NCI-H2227 treated with DMSO at 0.1 percent for 48 hours (cell line): ENCODE measurements at regions not wholly inside any gene's neighbourhood (a gene's known extent, or its start where the extent isn't known, plus 50 kb on each side); places are given as distances from the start of the nearest gene placed in this dataset.
"Not testable (repeated sequence)": the region's sequence is repeated elsewhere in the genome, so short reads cannot be mapped to it uniquely, and the experiment has no call there.

Experiments used
- DNase-seq: peaks from one replicate; lab custom pipeline; 2025; lab: John Stamatoyannopoulos, UW

DNA sequence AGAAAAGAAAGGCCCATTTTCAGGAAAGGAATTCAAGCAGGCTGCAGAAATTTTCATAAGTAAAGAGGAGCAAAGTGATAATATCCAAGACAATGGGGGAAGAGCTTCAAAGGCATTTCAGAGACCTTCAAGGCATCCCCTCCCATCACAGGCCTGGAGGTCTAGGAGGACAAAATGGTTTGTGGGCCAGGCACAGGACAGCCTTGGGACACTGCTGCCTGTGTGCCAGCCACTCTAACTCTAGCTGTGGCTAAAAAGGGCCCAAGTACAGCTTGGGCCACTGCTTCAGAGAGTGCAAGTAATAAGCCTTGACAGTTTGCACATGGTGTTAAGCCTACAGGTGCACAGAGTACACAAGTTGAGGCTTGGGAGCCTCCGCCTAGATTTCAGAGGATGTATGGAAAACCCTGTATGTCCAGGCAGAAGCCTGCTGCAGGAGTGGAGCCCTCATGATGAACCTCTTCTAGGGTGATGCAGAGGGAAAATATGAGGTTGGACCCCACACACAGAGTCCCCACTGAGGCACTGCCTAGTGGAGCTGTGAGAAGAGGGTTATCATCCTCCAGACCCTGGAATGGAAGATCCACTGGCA lies 51.8 kb upstream of the ZSWIM5 start:
- DNase-seq: no peak

DNA sequence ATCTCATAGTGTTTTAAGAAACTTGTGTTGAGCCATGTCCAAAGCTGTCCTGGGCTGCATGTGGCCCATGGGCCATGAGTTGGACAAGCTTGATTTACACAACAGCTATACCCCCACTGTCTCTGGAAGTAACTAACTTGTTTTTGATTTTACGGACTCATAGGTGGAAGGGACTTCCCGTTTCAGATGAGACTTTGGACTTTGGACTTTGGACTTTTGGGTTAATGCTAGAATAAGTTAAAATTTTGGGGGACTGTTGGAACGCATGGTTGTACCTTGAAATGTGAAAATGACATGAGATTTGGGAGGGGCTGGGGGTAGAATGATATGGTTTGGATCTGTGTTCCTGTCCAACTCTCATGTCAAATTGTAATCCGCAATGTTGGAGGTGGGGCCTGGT lies 52.6 kb upstream of the ZSWIM5 start:
- DNase-seq: no peak

DNA sequence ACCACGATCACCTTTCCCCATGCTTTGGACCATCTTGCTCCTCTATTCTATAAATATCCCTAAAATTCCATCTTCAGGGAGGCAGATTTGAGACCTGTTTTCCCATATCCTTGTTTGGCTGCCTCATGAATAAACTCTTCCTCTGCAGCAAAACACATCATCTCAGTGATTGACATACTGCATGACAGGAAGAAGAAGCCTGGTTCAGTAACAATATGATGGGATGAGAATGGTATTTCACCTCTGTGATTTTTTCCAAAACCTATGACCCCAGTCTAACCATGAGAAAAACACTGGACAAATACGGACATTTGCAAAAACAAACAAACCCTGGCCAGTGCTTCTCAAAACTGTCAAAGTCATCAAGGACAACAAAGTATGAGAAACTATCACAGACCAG lies 53.8 kb upstream of the ZSWIM5 start:
- DNase-seq: no peak

DNA sequence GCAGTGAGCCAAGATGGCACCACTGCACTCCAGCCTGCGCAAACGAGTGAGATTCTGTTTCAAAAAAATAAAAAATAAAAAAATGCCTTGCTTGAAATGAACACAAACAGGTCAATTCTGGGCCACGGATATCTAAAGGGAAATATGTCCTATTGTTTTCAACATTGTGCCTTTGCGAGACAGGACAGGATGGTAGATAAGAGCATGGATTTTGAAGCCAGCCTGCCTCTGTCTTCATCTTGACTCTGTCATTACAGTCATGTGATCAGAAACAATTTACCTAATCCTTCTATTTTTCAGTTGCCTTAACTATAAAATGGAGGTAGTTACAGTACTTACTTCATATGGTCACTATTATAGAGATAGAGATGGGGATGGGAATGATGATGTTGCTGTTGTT lies 56.7 kb upstream of the ZSWIM5 start:
- no peak for DNase-seq

DNA sequence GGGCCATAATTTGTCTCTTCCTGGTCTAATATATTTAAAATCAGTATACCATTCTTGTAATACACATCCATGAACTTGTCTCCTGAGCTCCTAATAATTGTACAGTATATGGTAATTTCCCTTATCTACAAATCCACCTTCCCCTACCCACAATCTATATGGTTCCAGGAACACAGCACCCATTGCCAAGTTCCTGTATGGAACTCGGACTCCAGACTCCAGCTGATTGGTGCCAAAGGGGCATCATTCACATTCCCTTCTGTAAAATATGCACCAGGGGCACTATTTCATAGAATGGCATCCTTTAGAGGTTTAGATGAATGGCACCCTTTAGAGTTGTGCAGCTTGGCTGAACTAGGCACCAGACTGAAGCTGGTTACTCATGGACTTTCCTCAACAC lies 58.8 kb upstream of the ZSWIM5 start:
- no peak for DNase-seq

DNA sequence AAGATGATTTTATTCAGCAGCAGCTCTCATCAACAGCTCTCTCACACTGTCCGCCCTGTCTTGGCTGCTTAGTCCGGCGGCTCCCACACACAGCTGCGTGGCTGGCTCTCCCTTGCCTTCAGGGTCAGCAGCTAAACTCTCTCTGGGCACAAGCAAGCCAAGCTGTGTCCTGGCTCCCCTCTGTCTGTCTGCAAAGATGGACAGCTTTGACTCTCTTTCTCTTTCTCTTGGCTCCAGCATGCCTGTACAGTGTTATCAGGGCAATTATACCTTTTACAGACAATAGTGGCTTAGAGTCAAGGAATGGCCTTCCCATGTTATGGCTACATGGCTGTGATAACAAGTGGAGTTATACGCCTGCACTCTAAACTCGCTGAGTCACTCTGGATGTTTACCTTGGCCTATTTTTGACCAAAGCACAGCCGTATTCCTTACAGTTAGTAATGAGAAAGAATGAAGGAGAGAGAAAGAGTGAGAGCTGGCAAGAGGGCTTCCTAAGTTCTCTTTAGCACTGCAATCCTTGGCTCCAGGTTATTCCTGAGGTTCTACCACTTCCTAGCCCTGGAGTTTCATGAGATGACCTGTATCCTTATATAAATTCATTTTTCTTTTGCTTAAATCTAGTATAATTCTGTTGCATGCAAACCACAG lies 59.9 kb upstream of the ZSWIM5 start:
- DNase-seq: peak; percentile 43

DNA sequence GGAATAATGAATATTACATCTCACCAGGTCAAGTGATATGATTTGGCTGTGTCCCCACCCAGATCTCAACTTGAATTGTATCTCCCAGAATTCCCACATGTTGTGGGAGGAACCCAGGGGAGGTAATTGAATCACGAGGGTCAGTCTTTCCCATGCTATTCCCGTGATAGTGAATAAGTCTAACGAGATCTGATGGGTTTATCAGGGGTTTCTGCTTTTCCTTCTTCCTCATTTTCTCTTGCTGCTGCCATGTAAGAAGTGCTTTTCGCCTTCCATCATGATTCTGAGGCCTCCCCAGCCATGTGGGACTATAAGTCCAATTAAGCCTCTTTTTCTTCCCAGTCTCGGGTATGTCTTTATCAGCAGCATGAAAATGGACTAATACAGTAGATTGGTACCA lies 58.4 kb upstream of the HPDL start:
- DNase-seq: not testable (repeated sequence)

DNA sequence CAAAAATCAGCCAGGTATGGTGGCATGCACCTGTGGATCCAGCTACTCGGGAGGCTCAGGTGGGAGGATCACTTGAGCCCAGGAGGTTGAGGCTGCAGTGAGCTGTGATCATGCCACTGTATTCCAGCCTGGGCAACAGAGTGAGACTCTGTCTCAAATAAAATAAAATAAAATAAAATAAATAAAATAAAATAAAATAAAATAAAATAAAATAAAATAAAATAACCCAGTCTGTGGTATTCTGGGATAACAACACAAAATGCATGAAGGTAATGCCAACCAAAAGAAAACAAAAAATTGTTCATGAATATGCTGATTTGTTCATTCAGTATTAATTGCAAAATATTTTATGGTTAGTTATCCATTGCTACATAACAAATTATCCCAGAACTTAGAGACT lies 54.4 kb upstream of the HPDL start:
- DNase-seq: not testable (repeated sequence)

DNA sequence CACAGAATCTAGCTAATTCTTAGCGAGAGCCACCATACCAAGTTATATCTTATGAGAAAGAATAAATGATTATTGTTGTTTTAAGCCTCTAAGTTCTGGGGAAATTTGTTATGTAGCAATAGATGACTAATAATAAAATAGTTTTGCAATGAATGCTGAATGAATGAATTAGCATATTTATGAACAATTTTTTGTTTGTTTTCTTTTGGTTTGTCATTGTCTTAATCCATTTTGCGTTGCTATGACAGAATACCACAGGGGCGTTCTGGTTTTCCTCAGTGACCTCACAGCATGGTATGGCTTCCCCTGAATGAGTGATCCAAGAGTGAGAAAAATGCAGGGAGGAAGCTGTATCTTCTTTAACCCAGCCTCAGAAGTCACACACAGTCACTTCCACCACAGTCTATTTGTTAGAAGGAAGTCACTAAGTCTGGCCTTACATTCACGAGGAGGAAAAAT lies 53.8 kb upstream of the HPDL start:
- no peak for DNase-seq

DNA sequence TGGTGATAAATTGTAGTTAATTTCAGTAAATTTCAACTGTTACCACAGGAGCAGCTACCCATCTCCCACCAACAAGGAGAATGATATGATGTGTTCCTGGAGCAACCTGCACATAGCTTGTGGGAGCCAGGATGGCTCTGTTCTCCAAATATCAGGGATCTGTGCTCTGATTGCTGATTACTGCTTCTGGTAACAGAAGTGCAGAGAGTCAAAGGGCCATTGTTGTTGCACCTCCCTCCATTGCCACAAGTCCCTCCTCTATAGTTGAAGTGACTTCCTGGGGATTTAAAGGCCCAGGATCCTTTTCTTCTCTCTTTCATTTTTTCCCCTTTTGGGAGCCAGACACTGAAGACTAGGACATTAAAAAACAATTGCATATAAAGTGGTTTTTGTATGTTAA lies 51.6 kb upstream of the HPDL start:
- DNase-seq: no peak
